ENCODE measurements at regions not wholly inside any gene's neighbourhood (a gene's known extent, or its start where the extent isn't known, plus 50 kb on each side); places are given as distances from the start of the nearest gene placed in this dataset.
A peak's percentile ranks its signal among the peaks of the same experiment; 100 is the strongest.

DNA sequence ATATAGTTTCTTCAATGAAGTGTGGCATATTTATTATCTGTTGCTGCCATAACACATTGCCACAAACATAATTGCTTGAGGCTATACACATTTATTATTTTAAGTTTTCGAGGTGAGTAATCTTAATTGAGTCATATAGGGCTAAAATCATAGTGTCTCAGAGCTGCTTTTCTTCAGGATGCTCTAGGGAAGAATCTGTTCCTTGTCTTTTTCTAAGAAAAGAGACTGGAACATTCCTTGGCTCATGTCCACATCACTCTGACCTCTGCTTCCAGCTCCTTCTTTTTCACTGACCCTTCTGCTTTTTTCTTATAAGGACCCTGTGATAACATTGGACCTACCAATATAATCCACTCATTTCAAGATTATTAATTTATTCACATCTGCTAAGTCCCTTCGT, 632.4 kb upstream of the TYRP1 start:
- DNase-seq (ENCODE audit: low read depth in 2 of 3, low spot score in 2 of 3), result no peak

- DNase-seq (ENCODE audit: low read depth in 2 of 3, low spot score in 2 of 3), result no peak
These were observed 628.1 kb upstream of the TYRP1 start for GRCh38 chr9:12065050-12065449.

- DNase-seq (ENCODE audit: low read depth in 2 of 3, low spot score in 2 of 3), result no peak
These were observed 627.5 kb upstream of the TYRP1 start for GRCh38 chr9:12065686-12066085.

GRCh38 chr9:12066455-12067035, 626.6 kb upstream of the TYRP1 start:
- no peak for DNase-seq (ENCODE audit: low read depth in 2 of 3, low spot score in 2 of 3)

- DNase-seq (ENCODE audit: low read depth in 2 of 3, low spot score in 2 of 3), result no peak
These were observed 623.8 kb upstream of the TYRP1 start for GRCh38 chr9:12069366-12069765.

- DNase-seq (ENCODE audit: low read depth in 2 of 3, low spot score in 2 of 3), result no peak
These were observed 607.8 kb upstream of the TYRP1 start for GRCh38 chr9:12085399-12085798.

GRCh38 chr9:12091865-12092527, 601.2 kb upstream of the TYRP1 start:
- no peak for DNase-seq (ENCODE audit: low read depth in 2 of 3, low spot score in 2 of 3)

DNA sequence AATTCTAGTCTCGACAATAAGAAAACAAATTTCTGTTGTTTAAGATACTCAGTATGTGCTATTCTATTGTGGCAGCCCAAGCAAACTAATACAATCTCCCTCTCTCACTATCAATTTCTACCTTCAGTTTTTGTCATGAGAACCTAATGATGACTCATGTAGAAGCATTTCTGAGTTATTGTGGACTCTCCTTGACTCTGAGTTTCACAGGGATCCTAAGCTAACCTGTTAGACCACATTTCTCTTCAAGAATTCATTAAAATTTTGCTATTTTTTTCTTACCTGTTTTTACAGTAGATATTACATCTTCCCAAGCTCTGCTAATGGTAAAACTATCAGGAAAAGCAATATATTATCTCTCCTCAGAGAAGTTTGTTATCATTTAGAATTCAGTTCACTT, 599.1 kb upstream of the TYRP1 start:
- DNase-seq (ENCODE audit: low read depth in 2 of 3, low spot score in 2 of 3), result no peak

- DNase-seq (ENCODE audit: low read depth in 2 of 3, low spot score in 2 of 3), result peak in 1 of 3 donors; percentile 5
These were observed 597.3 kb upstream of the TYRP1 start for GRCh38 chr9:12095931-12096330.

- DNase-seq (ENCODE audit: low read depth in 2 of 3, low spot score in 2 of 3), result no peak
These were observed 559.8 kb upstream of the TYRP1 start for GRCh38 chr9:12133416-12133815.

DNA sequence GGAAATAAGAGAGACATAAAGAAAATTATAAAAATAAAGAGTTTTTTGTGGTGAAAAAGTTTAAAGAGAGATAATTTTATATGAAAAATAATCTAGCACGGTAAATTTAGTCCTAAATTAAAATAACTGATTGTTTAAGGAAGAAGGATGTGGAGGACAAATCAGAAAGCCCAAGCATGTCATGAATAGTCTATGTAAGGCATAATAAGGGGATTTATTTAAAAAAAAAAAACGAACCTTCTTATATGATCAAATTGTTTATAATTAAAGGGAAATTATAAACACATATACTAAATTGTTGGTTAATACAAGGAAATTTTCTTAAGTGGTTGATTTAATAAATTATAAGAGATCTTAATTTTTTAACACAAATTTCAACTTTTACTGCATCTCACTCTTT, 551.8 kb upstream of the TYRP1 start:
- DNase-seq (ENCODE audit: low read depth in 2 of 3, low spot score in 2 of 3), result no peak

DNA sequence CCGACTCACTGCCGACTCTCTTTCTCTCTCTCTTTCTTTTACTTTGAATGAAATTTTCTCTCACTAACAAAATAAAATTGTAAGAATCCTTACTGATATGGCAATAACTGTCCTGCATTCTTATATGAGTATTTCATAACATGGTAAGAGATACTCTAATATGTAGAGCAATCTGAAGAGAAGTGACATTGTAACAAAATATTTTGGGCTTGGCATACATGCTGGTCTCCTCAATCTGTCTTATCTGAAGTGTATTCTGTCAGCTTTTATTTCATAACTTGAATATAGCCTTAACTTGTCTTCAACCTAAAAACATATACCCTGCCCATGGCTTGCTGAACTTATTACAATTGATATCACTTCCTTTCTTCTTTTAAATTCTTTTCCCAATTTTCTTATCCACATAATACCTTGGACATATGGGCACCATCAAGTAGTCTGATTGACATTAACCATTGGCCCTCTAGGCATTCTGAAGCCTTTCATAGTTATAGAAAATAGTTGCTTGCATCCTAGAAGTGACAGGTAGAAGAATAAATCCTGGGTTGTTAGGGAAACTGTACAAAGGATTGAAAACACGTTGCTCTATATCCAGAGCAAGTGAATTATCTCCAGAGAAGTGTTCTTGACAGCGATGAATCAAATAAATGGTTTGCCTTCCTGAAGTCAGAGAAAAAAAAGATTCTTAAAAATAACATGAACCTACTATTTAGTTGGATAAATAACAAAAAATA, 537.6 kb upstream of the TYRP1 start:
- DNase-seq (ENCODE audit: low read depth in 2 of 3, low spot score in 2 of 3), result no peak

- DNase-seq (ENCODE audit: low read depth in 2 of 3, low spot score in 2 of 3), result no peak
These were observed 530.9 kb upstream of the TYRP1 start for GRCh38 chr9:12162181-12162815.

DNA sequence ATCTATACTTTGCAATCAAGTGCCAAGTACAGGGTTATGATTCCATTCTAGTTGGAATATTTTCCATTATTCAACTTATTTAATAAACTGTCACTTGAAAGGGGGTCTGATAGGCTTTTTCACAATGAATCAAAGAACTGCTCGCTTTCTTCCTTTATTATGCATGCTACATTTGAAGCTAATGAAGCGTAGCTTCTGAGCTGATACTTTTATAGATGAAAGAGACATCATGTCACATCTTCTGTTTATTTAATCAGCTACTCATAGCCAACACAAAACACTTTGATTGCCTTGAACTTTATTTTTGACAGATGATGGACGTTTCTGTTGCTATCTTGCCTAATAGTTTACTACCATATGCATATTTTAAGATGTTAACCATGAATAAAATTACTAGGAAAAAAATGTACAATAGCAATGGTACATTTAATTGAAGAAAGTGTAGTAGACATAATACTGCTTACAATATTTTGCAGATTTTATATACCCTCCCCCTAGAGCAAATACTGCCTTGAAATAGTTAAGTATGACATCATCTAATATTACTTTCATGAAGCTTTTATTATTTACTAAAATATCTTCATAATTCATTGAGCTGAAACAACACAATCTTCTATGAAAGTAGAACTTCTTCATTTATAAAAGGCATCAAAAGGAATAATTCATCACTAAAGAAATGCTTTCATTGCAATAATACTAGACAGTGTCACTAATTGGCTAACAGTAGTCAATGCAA, 529.3 kb upstream of the TYRP1 start:
- no peak for DNase-seq (ENCODE audit: low read depth in 2 of 3, low spot score in 2 of 3)

DNA sequence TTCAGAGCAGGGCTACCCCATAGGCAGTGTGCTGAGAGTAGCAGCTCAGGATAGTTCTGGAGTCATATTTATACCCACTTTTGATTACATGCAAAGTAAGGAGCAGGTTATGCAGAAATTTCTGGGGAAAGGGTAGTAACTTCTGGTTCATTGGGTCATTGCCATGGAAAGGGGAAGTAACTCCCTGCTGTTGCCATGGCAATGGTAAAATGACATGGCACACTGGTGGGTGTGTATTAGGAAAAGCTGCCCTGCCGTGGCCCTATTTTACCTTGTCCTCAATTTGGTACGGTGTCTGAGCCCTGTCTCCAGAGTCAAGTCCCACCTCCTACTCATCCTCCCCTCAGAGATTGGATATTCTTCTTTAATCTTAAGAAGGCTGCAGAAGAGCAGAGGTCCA, 526.7 kb upstream of the TYRP1 start:
- peak in 1 of 3 donors; percentile 4 for DNase-seq (ENCODE audit: low read depth in 2 of 3, low spot score in 2 of 3)

DNA sequence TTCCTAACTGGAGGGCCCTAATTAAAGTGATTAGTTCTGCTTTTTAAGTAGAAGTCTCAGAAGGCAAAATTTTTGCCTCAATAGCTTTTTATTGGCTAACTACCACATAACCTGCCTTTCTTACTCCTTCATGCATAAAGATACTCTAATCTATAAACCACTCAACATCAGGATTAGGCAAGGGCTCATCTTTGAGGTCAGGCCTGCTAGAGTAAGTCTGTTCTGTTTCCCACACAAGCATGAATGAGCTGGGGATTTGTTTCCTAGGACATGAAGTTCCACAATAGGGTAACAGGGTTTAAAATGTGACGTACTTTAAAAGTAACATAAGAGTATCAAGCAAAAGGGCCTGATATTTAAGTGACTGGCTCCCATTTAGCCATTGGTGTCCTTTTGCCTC, 522.7 kb upstream of the TYRP1 start:
- DNase-seq (ENCODE audit: low read depth in 2 of 3, low spot score in 2 of 3), result no peak

DNA sequence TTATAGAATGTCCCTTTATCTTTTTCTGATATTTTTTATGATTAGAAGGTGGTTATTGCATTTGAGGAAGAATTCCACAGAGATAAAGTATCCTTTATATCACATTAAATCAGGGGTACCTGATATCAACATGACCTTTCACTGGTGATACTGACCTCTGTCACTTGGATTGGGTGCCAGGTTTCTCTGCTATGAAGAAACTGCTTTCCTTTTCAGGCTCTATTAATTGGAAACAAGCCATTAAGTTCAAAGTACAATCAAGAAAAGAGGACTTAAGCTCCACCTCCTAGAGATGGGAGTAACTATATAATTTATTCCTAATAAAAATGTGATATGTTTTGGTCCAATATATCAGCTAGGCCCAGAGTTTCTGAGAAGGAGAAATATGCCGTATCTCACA, 514.6 kb upstream of the TYRP1 start:
- no peak for DNase-seq (ENCODE audit: low read depth in 2 of 3, low spot score in 2 of 3)

DNA sequence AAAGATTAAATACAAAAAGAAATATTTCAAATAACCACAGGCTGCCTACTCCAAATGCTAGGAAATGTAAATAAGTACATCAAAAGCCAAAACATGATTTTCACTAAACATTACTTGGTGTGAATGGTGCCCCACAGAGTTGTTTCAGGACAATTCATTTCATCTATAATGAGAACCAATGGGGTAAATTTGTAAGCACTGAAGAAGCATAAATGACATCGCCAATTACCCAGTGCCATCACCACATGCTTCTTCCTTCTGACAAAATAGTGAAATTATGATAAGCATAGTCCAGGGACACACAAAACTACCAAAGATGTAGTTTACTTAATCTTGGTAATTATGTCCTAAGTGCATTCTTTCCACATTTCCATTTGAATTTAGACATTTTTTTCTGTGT, 510.4 kb upstream of the TYRP1 start:
- DNase-seq (ENCODE audit: low read depth in 2 of 3, low spot score in 2 of 3), result no peak

- DNase-seq (ENCODE audit: low read depth in 2 of 3, low spot score in 2 of 3), result no peak
These were observed 509.9 kb upstream of the TYRP1 start for GRCh38 chr9:12183321-12183720.

GRCh38 chr9:12185856-12186255, 507.3 kb upstream of the TYRP1 start:
- no peak for DNase-seq (ENCODE audit: low read depth in 2 of 3, low spot score in 2 of 3)

GRCh38 chr9:12191630-12192029, 501.6 kb upstream of the TYRP1 start:
- no peak for DNase-seq (ENCODE audit: low read depth in 2 of 3, low spot score in 2 of 3)
